ENCODE measurements at regions not wholly inside any gene's neighbourhood (a gene's known extent, or its start where the extent isn't known, plus 50 kb on each side); places are given as distances from the start of the nearest gene placed in this dataset.

DNA sequence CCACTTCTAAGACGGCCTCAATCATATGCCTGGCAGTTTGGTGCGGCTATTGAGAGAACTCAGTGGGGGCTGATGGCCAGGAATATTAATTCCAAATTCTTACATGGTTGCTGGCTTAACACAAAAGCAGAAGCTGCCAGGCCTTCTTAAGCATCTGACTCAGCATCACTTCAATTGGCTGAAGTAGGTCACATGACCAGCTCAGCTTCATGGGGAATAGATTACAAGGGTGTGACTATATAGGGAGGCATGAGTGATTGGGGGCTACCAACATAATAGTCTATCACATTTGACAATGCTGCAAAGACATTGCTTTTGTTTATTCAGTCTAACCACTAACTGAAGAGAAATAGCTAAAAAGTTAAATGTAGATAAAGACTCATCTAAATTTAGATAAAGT, 101.6 kb upstream of the ANKRD28 start:
- ChIA-PET CTCF (no interaction called here), POLR2A (ENCODE audit: unreplicated experiment) (interaction anchor here (0.6 kb wide), 1 partner anchor 103 kb away, joined by 6 read pairs; no protein-coding TSS in a partner anchor)
- Histone ChIP-seq H4K20me1 (ENCODE audit: insufficient read depth, low read length) (no peaks in the 10 kb centered on the region), H3K27me3 (ENCODE audit: control insufficient read depth, insufficient read depth, low read length) (no peaks in the 10 kb centered on the region), H3K4me2 (ENCODE audit: low read depth, low read length) (no peak overlapping the region), H3K23ac (ENCODE audit: low read depth, low read length) (no peak overlapping the region), H3K9me3 (ENCODE audit: control insufficient read depth, insufficient read depth, low read length) (no peaks in the 10 kb centered on the region), H4K91ac (ENCODE audit: insufficient read depth, low read depth, low read length) (no peak overlapping the region), H3K4ac (ENCODE audit: low read depth, low read length) (no peak overlapping the region), H4K5ac (ENCODE audit: low read depth, low read length) (peak overlapping the region; percentile 35; the same call in 1 of the 2 replicates), H2BK120ac (ENCODE audit: low read depth, low read length) (peak overlapping the region; percentile 19; the same call in 1 of the 2 replicates), H2BK5ac (ENCODE audit: low read depth, low read length, poor library complexity, severe bottlenecking) (no peak overlapping the region), H2AK5ac (ENCODE audit: low read depth, low read length) (peak overlapping the region; percentile 27; the same call in 1 of the 2 replicates), H3K4me1 (ENCODE audit: control insufficient read depth, insufficient read depth, low read length) (peaks cover 2% of the 10 kb centered on the region), H3K9ac (ENCODE audit: low read depth, low read length) (no peak overlapping the region), H4K8ac (ENCODE audit: low read depth in 2 of 2, low read length in 2 of 2) (peak overlapping the region in 1 of 2 experiments; percentile 36; a peak in 1 of 4 replicates), H3K18ac (ENCODE audit: low read depth, low read length) (no peak overlapping the region), H3K27ac (ENCODE audit: insufficient read depth, low read length) (no peak overlapping the region), H3K56ac (ENCODE audit: extremely low read depth, insufficient read depth, low read length) (no peak overlapping the region), H3K4me3 (ENCODE audit: insufficient read depth, low read depth, low read length) (no peak overlapping the region), H3K79me1 (ENCODE audit: low read depth in 1 of 2, low read length in 2 of 2) (no peaks in the 10 kb centered on the region), H3K14ac (replicated peaks; ENCODE audit: low read depth, low read length) (no peak overlapping the region), H2BK20ac (ENCODE audit: low read depth, low read length) (no peak overlapping the region), H3K9me1 (ENCODE audit: insufficient read depth, low read length) (no peaks in the 10 kb centered on the region), H2AK9ac (replicated peaks; ENCODE audit: low read depth, low read length, poor library complexity) (no peak overlapping the region), H3K36me3 (ENCODE audit: control insufficient read depth, insufficient read depth, low read length) (no peaks in the 10 kb centered on the region), H2BK15ac (ENCODE audit: low read depth, low read length) (no peak overlapping the region), H2AFZ (replicated peaks; ENCODE audit: low read length, poor library complexity) (peak overlapping the region; percentile 80)
- ATAC-seq (ENCODE audit: low read depth) (peak; percentile 87), DNase-seq (peak; percentile 85)
- intact Hi-C loops (cut with micrococcal nuclease) = no loop called here
- no TSS peak for BruUV-seq (replicated peaks)
- WGBS, 2 experiments (ENCODE audit: extremely low coverage in 2 of 2, insufficient read length in 1 of 2) = 100% methylated on average over 1 of the region's 2 CpGs; no CpG with 5 or more reads in 1 of the 2 experiments
- TF ChIP-seq RFX5 (IDR thresholded peaks at IDR 0.05; ENCODE audit: low read depth, low read length) (no peak), POLR2A (IDR thresholded peaks at IDR 0.05; ENCODE audit: low read depth, low read length) (no peak), MXI1 (IDR thresholded peaks at IDR 0.05; ENCODE audit: borderline replicate concordance, low read depth, low read length) (no peak), MAFK (IDR thresholded peaks at IDR 0.05; ENCODE audit: low read depth, low read length) (peak; percentile 52; the same call in 1 of the 2 replicates), SMC3 (IDR thresholded peaks at IDR 0.05; ENCODE audit: low read depth, low read length) (no peak), RAD21 (IDR thresholded peaks at IDR 0.05; ENCODE audit: low read length) (no peak), BHLHE40 (IDR thresholded peaks at IDR 0.05; ENCODE audit: low read depth, low read length) (no peak)
- TF ChIP-seq, protein P1, sequence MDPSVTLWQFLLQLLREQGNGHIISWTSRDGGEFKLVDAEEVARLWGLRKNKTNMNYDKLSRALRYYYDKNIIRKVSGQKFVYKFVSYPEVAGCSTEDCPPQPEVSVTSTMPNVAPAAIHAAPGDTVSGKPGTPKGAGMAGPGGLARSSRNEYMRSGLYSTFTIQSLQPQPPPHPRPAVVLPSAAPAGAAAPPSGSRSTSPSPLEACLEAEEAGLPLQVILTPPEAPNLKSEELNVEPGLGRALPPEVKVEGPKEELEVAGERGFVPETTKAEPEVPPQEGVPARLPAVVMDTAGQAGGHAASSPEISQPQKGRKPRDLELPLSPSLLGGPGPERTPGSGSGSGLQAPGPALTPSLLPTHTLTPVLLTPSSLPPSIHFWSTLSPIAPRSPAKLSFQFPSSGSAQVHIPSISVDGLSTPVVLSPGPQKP (IDR thresholded peaks at IDR 0.05; ENCODE audit: borderline replicate concordance, low read depth, low read length) = no peak
- TF ChIP-seq, protein P2, sequence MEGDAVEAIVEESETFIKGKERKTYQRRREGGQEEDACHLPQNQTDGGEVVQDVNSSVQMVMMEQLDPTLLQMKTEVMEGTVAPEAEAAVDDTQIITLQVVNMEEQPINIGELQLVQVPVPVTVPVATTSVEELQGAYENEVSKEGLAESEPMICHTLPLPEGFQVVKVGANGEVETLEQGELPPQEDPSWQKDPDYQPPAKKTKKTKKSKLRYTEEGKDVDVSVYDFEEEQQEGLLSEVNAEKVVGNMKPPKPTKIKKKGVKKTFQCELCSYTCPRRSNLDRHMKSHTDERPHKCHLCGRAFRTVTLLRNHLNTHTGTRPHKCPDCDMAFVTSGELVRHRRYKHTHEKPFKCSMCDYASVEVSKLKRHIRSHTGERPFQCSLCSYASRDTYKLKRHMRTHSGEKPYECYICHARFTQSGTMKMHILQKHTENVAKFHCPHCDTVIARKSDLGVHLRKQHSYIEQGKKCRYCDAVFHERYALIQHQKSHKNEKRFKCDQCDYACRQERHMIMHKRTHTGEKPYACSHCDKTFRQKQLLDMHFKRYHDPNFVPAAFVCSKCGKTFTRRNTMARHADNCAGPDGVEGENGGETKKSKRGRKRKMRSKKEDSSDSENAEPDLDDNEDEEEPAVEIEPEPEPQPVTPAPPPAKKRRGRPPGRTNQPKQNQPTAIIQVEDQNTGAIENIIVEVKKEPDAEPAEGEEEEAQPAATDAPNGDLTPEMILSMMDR (conservative IDR thresholded peaks at IDR 0.05; ENCODE audit: low read depth, low read length) = no peak
- TF ChIP-seq, protein P3, sequence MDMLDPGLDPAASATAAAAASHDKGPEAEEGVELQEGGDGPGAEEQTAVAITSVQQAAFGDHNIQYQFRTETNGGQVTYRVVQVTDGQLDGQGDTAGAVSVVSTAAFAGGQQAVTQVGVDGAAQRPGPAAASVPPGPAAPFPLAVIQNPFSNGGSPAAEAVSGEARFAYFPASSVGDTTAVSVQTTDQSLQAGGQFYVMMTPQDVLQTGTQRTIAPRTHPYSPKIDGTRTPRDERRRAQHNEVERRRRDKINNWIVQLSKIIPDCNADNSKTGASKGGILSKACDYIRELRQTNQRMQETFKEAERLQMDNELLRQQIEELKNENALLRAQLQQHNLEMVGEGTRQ (IDR thresholded peaks at IDR 0.05; ENCODE audit: low read depth, low read length) = peak; percentile 88
- dilution Hi-C loops (cut with HindIII; ENCODE audit: low sequenced_read_pairs, unreplicated experiment) = no loop called here
- in situ Hi-C loops (cut with MboI; ENCODE audit: low sequenced_read_pairs) = no loop called here

All from IMR-90 (cell line).